GM21367 (cell line): ENCODE measurements at regions not wholly inside any gene's neighbourhood (a gene's known extent, or its start where the extent isn't known, plus 50 kb on each side); places are given as distances from the start of the nearest gene placed in this dataset.
A peak's percentile ranks its signal among the peaks of the same experiment; 100 is the strongest.

Experiments used
- ATAC-seq: cut with Tn5 transposase; IDR thresholded peaks from one replicate; pipeline ENCODE4 v1.9.1; 2021; ENCODE audit not compliant: unreplicated experiment

DNA sequence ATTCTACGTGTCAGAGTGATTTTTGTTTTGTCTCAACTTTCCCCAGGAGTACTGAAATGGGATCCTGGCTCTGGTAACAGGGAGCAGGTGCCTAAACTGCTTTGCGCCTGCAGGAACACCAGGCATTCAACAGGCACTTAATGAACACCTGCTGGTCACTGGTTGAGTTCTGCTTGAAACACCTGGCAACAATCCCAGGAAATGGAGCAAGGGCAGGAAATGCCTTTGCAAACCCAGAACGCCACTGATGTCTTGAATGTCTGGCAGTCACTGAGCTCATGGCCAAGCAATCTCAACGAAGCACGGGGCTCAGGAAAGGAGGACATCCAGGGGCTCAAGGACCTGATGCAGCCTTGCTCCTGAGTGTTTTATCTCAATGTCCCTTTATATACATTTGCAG, 360.0 kb upstream of the RAB6C start:
- no peak for ATAC-seq

DNA sequence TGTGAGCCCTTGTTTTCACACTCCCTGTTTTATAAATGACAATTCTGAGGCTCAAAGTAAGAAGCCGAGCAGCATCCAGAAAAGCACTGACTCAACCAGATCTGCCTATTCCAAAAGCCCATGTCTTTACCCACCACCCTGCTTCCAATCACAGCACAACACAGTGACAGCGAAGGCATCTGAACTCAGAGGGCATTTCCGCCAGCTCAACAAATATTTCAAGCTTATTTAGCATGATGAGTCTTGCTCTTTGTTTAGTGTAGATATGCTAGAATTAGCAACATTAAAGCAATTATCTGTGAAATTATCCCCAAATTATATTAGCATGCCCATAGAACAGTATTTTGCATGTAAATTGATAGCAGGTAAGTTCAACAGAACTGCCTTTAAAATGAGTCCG, 359.1 kb upstream of the RAB6C start:
- no peak for ATAC-seq

DNA sequence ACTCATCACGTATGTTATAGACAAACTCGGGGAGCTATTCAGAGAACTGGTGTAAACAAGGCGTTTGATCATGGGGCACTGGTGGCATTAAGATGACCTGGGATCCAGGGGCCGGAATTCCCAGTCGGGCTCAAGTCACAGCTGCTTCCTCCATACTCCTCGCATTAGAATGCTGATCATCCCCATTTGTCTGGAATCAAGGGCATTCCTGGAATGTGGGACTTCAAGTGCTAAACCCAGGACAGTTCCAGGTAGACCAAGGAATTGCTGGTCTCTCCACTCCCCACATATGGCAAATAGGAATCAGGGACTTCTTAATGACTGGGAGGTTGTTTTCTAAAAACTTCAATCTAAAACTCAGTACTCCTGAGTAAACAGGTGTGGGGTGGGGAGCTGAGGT, 355.7 kb upstream of the RAB6C start:
- ATAC-seq, result no peak

- ATAC-seq, result no peak
Observed at GRCh38 chr2:129627437-129627836, 352.0 kb upstream of the RAB6C start.

- no peak for ATAC-seq
Observed at GRCh38 chr2:129636692-129637091, 342.8 kb upstream of the RAB6C start.

DNA sequence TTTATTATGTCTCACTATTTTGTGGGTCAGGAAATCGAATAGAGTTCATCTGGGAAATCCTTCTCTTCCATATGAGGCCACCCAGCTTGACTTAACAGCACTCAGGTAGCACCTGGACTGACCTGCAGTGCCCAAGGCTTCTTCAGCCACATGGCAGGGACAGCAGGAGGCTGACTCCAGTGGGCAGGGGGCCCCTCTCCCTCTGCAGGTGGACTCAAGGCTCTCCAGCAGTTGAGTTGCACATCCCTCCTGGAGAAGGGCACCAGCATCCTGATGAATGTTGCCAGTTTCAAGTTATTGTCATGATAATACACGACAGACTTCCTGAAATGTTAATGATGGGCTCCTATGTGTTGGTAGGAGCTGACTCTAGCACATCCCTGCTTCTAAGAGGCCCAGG, 338.1 kb upstream of the RAB6C start:
- ATAC-seq, result no peak

DNA sequence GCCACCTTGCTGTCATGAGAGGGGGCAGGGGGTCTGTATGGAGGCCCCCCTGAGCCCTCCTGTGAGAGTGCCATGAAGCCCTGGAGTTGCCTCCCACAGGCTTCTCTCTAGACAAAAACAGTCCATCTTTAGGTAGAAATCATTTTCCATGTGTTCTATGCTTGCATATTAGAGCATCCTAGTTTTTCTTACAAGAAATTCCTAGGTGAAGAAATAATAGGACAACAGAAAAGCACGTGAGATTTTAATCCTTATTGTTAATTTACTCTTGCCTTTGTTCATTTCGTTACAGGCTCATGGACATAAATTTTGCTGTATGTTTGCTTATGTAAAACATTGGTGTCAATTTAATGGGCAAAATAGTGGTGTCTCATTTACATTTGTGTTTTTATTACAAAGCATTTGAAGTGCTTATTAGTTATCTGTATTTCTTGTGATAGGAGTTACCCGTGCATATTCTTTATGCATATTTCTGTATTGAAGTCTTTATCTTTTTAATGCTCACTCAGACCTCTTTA, 336.9 kb upstream of the RAB6C start:
- ATAC-seq, result no peak

- ATAC-seq, result no peak
Observed at GRCh38 chr2:129645335-129645734, 334.1 kb upstream of the RAB6C start.

DNA sequence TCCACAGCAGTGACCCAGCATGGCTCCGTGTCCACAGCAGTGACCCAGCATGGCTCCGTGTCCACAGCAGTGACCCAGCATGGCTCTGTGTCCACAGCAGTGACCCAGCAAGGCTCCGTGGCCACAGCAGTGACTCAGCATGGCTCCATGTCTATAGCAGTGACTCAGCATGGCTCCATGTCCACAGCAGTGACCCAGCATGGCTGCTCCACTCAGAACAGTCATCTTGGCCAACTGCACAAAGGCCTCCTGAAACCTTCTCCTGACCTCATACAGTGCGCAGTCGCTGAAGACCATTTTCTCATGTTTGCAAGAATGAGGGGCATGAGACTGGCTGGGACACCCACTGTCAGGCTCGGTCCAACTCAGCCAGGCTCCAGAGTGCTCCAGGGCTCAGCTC, 333.4 kb upstream of the RAB6C start:
- no peak for ATAC-seq

DNA sequence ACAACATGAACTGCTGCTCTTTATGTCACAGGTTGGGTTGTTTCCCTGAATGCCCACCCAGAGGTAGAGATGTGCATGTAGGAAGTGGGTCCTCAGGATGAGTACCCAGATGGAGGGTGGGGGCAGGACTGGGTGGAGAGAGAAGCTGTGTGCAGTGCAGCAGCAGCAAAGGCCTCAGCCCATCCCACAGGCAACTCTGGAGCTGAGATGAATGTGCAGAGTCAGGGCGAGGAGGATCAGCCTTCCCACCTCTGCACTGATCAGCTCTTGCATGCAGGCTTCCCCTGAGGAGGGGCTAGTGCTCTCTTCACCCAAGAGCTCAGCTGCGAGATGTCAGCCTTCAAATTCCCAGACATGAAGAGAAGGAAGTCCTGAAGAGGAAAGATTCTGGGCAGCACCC, 326.2 kb upstream of the RAB6C start:
- ATAC-seq, result no peak

DNA sequence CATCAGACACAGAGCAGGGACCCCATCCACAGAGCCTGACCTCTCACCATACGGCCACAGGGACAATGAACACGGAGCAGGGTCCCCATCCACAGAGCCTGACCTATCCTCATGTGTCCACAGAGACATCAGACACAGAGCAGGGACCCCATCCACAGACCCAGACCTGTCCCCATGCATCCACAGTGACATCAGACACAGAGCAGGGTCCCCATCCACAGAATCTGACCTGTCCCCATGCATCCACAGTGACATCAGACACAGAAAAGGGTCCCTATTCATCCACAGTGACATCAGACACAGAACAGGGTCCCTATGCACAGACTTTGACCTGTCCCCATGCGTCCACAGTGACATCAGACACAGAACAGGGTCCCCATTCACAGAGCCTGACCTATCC, 325.1 kb upstream of the RAB6C start:
- no peak for ATAC-seq

DNA sequence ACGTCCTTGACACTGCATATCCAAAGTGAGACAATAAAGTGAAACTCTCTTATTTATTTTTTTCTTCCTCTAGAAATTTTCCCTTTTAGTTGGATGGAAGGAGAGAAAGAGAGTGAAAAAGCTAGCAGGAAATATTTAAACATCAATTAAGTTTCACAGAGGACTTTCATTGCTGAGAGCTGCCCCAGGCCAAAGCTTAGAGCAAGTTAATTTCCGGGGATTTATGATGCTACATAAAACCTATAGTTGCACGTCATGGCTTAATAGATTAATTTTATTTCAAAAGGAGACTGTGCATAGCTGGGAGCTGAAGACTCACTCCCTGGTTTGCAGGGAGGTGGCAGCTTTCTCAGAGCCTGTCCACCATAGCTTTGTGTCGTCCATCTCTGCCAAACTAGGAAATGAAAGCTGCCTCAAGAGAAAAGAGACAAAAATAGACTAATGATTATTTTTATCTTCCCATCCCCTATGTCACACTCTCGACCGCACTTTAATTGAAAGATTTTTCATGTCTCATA, 323.3 kb upstream of the RAB6C start:
- no peak for ATAC-seq

DNA sequence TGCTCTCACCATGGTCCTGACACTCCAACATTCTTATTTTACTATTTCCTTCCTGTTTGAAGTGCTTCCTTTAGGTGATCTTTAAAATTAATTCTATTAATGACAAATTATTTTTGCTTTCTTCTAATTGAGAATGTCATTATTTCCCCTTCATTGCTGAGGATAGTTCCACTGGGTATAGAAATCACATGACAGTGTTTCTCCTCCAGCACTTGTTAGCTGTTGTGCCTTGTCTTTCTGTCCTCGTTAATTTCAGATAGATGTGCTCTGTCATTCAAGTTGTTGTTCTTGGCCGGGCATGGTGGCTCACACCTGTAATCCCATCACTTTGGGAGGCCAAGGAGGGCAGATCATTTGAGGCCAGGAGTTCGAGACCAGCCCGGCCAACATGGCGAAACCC, 321.0 kb upstream of the RAB6C start:
- ATAC-seq, result no peak

- ATAC-seq, result no peak
Observed at GRCh38 chr2:129661935-129662334, 317.5 kb upstream of the RAB6C start.

DNA sequence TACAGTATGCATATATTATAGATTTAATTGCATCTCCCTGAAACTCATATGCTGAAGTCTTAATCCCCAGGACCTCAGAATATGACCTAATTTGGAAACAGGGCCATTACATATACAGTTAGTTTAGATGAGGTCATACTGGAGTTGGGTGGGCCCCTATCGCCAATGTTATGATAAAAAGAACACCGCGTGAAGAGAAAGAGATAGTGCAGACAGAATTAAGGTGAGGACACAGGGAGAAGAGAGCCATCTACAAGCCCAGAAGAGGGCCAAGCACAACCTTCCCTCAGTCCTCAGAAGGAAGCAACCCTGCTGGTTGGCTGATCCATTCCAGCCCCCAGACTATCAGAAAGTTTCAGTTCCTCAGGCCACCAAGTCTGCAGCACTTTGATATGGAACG, 311.9 kb upstream of the RAB6C start:
- ATAC-seq, result no peak

- no peak for ATAC-seq
Observed at GRCh38 chr2:129672521-129672920, 306.9 kb upstream of the RAB6C start.

DNA sequence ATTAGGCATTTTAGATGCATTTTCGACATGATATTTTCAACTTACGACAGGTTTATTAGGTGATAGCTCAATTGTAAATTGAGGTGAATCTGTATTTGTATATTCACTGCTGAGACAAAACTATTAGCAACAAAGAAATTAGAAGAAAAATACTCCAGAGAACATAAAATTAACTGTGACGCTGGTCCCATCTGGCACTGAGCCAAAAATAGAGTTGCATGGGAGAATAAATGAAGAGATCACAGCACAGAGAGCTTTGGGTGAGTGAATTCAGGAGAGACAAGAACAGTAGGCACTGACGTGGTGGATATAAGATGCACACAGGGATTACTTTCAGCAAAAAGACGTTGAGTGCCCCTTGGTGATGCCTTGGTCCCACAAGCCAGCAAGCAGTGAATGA, 306.2 kb upstream of the RAB6C start:
- ATAC-seq, result no peak

DNA sequence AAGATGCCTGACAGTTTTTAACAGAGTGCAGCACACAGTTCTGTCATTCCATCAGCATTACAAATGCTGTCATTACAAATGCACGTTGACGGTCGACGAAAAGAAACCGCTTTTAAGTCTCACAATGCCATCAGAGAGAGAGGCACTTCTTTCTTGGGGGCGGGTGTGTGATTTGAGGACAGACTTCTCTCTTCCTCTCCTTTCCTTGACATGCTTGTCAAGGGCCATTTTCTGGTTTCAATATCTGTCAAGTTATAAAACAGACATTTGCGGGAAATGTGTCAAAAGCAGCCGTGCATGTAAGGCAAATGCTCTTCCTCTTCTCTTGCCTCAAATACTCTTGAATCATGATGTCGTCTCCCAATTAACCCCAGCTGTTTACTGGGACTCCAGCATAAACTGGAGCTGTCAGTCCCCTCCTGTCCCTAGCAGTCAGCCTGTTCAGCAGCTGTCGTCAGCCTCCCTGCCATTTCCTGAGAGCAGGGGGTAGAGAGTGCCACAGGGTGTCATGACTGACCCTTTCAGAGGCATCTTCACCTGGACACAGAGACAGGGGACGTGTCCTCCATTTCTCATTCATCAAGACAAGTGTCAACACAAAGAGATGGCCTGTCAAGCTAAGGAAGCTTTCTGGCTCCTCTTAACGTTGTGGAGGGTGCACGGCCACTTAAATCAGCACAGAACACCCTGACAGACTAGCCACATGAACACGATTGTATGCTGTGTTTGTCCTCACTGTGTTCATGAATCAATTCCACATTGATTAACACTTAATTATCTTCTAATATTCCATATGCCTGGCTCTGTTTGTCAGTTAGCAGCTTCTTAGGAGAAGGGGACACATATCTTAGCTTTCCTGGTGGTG, 305.4 kb upstream of the RAB6C start:
- peak; percentile 70 for ATAC-seq

DNA sequence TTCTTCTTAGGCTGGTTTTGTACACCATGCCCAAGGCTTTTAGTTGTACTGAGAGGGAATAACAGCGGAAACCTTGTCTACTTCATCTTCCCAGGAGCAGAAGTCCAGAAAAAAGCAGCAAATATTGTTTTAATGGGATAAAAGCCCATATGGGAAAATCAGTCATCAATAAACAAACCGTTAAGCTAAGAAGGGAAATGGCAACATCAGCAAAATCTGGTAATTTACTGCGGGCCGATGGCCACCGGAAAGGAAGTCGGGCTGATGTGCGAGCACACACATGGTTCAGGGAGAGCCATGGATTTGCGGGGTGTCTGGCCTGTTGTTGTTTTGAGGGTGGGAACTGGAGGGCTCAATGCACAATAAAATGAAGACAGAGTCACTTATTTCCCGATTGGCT, 300.7 kb upstream of the RAB6C start:
- ATAC-seq, result no peak

- ATAC-seq, result no peak
Observed at GRCh38 chr2:129681788-129682187, 297.7 kb upstream of the RAB6C start.

DNA sequence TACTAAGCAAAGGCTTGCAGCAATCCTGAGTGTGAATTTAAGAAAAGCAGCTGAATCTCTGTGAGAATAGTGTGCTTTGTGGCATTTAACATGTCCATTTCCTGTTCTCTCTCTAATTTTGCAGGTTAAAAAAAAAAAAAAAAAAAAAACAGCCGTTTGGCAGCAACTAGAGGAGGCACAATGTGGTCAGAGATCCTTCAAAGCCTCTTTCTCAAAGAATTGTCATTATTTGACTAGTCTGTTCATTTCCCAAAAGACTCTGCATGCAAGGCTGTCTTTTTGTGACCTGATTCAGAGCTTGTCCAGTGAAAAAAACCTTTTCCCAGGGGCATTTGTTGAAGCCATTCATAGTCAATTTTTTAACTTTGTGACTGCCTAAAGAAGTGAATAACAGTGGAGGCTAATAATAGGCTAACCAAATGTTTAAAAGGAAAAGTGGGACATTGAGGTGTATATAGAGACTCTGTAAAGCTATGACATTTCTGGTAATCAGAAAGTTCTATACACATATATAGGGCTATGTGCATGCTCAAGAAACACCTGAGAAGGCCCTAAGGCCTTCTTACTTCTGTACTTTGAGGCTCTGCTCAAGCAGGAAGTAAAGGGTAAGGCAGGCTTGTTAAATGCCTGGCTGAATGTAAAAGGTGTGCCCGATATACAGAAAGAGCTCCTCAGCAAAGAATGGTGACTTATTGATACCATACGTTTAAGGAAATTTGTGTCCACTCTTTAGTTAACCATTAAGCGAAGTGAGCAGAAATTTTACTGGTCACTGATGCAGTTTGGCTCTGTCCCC, 289.6 kb upstream of the RAB6C start:
- no peak for ATAC-seq

- no peak for ATAC-seq
Observed at GRCh38 chr2:129695496-129695895, 284.0 kb upstream of the RAB6C start.
